B cell (primary cell): ENCODE measurements at regions not wholly inside any gene's neighbourhood (a gene's known extent, or its start where the extent isn't known, plus 50 kb on each side); places are given as distances from the start of the nearest gene placed in this dataset.

ENCODE experiments used
- ATAC-seq: fragments of 200-7000 bp; cut with Tn5 transposase; one replicate; pipeline ENCODE4 v1.10.0; 2021; ENCODE audit warnings: low read depth, mild to moderate bottlenecking, moderate number of reproducible peaks, moderate library complexity
- CTCF ChIA-PET: fragments of 350-600 bp; sonication (Branson Sonifier 250); formaldehyde crosslinking; loops from one replicate; lab custom pipeline; 2021; ENCODE audit warnings: antibody characterized with exemption, inconsistent platforms; lab: Charles Lee
- POLR2A ChIA-PET: fragments of 350-600 bp; sonication (Branson Sonifier 250); formaldehyde crosslinking; loops from one replicate; lab custom pipeline; 2021; ENCODE audit warnings: antibody characterized with exemption; lab: Charles Lee
- DNase-seq: peaks from one replicate; pipeline ENCODE4 v3.0.0; 2013
- H2AFZ ChIP-seq: 2 replicates; pipeline ENCODE4 v1.6.1; 2012; ENCODE audit warnings: mild to moderate bottlenecking, low read depth, low read length; ENCODE audit not compliant: insufficient read depth, poor library complexity, severe bottlenecking
- H3K27ac ChIP-seq, 2 donors: 1 replicate in 1 of 2; 2 replicates in 1 of 2; pipeline ENCODE4 v1.5.1; 2012 to 2013; ENCODE audit warnings: low read length in 2 of 2, mild to moderate bottlenecking in 2 of 2, moderate library complexity in 1 of 2
- H3K27me3 ChIP-seq, 4 experiments: fragments of 200-600 bp in 1 of 4; sonication (generic) in 1 of 4; replicated peaks in 1 of 4; 1 replicate in 2 of 4; 2 replicates in 2 of 4; pipeline versions ENCODE4 v1.6.1 to v1.7.0; 2013 to 2016; ENCODE audit warnings: low read length in 3 of 4, mild to moderate bottlenecking in 2 of 4, mixed read lengths in 1 of 4, moderate library complexity in 1 of 4; ENCODE audit not compliant: insufficient read depth in 4 of 4, control insufficient read depth in 3 of 4; ENCODE audit errors: control extremely low read depth in 1 of 4
- H3K36me3 ChIP-seq, 2 experiments: replicated peaks in 1 of 2; 1 replicate in 1 of 2; 2 replicates in 1 of 2; pipeline versions ENCODE4 v1.6.1 to v1.7.1; 2013; ENCODE audit warnings: low read length in 1 of 2; ENCODE audit not compliant: insufficient read depth in 2 of 2, control insufficient read depth in 1 of 2; ENCODE audit errors: control extremely low read depth in 1 of 2, extremely low read depth in 1 of 2
- H3K4me1 ChIP-seq, 2 donors: fragments of 200-600 bp in 1 of 2; sonication (generic) in 1 of 2; 1 replicate in 1 of 2; 2 replicates in 1 of 2; pipeline versions ENCODE4 v1.5.1 to v1.6.1; 2013 to 2017; ENCODE audit warnings: low read length in 2 of 2; ENCODE audit not compliant: control insufficient read depth in 2 of 2, insufficient read depth in 2 of 2
- H3K4me2 ChIP-seq: replicated peaks from 2 replicates; pipeline ENCODE3; 2012; ENCODE audit warnings: mild to moderate bottlenecking, low read depth, low read length; ENCODE audit not compliant: poor library complexity, severe bottlenecking
- H3K4me3 ChIP-seq, 5 experiments: fragments of 200-600 bp in 1 of 5; sonication (generic) in 1 of 5; 1 replicate in 3 of 5; 2 replicates in 2 of 5; pipeline versions ENCODE4 v1.5.1 to v1.7.0; 2011 to 2016; ENCODE audit warnings: low read length in 4 of 5, mild to moderate bottlenecking in 4 of 5, low read depth in 2 of 5, control low read depth in 1 of 5, moderate library complexity in 1 of 5; ENCODE audit not compliant: insufficient read depth in 1 of 5; ENCODE audit errors: control extremely low read depth in 1 of 5, extremely low read depth in 1 of 5
- H3K79me2 ChIP-seq: fragments of 200-600 bp; sonication (generic); one replicate; pipeline ENCODE4 v1.6.0; 2016; ENCODE audit warnings: low read length; ENCODE audit not compliant: control insufficient read depth, insufficient read depth
- H3K9ac ChIP-seq: fragments of 200-600 bp; sonication (generic); 2 replicates; pipeline ENCODE4 v1.6.1; 2017; ENCODE audit warnings: mild to moderate bottlenecking, low read length, moderate library complexity
- H3K9me3 ChIP-seq, 3 donors: one replicate each; pipeline versions ENCODE4 v1.6.1 to v1.7.1; 2013; ENCODE audit warnings: low read length in 2 of 3; ENCODE audit not compliant: control insufficient read depth in 2 of 3, insufficient read depth in 1 of 3; ENCODE audit errors: control extremely low read depth in 1 of 3
- H4K20me1 ChIP-seq: 2 replicates; pipeline ENCODE4 v1.6.0; 2012; ENCODE audit warnings: mild to moderate bottlenecking, low read length; ENCODE audit not compliant: insufficient read depth, control insufficient read depth, poor library complexity, severe bottlenecking
- H3K27ac Mint-ChIP-seq: one replicate; pipeline ENCODE4 v1.8.0; 2021; ENCODE audit warnings: mixed read lengths
- H3K27me3 Mint-ChIP-seq: one replicate; pipeline ENCODE4 v1.8.0; 2021; ENCODE audit warnings: mixed read lengths
- H3K4me1 Mint-ChIP-seq: one replicate; pipeline ENCODE4 v1.8.0; 2021; ENCODE audit warnings: mixed read lengths
- H3K4me3 Mint-ChIP-seq: one replicate; pipeline ENCODE4 v1.8.0; 2021; ENCODE audit warnings: mixed read lengths
- H3K9me3 Mint-ChIP-seq: one replicate; pipeline ENCODE4 v1.8.0; 2022; ENCODE audit warnings: mixed read lengths; ENCODE audit not compliant: insufficient read depth
- CTCF ChIP-seq: fragments of 200-600 bp; IDR thresholded peaks from one replicate; pipeline ENCODE4 v1.8.0; 2022; ENCODE audit warnings: antibody characterized with exemption, mild to moderate bottlenecking
- EZH2 ChIP-seq: IDR thresholded peaks from 2 replicates; pipeline ENCODE4 v1.6.1; 2012; ENCODE audit warnings: borderline replicate concordance, low read depth, mild to moderate bottlenecking, moderate library complexity, low read length; ENCODE audit not compliant: insufficient read depth, poor library complexity, severe bottlenecking
- WGBS: methylation state at CpG from one replicate; pipeline ENCODE4 v1.1.5; 2013; ENCODE audit warnings: missing lambda C conversion rate; ENCODE audit not compliant: insufficient coverage; 5-methylcytosine and 5-hydroxymethylcytosine counted together
- intact Hi-C: fragments of 100-400 bp; cut with micrococcal nuclease; formaldehyde crosslinking; loops from one replicate; pipeline ENCODE4 v1.10.0; 2022

GRCh38 chr20:50455656-50456451 is 54.3 kb upstream of the PTPN1 start:
- WGBS = 23% methylated on average over 12 of the region's 19 CpGs
- H3K4me3 ChIP-seq = no peak overlapping the region
- no peaks in the 10 kb centered on the region for H3K9me3 ChIP-seq
- no peak overlapping the region for H2AFZ ChIP-seq
- Mint-ChIP-seq H3K9me3 (no peaks in the 10 kb centered on the region), H3K27me3 (peaks cover 58% of the 10 kb centered on the region), H3K4me1 (peaks cover 8% of the 10 kb centered on the region), H3K27ac (no peak overlapping the region), H3K4me3 (no peak overlapping the region)
- no peak for DNase-seq
- H4K20me1 ChIP-seq = no peaks in the 10 kb centered on the region
- intact Hi-C loops = no loop called here
- no peaks in the 10 kb centered on the region for H3K36me3 ChIP-seq
- no peak for ATAC-seq
- no peak overlapping the region for H3K9ac ChIP-seq
- no peak overlapping the region for H3K27ac ChIP-seq
- H3K4me1 ChIP-seq = peaks cover 0 to 7% of the 10 kb centered on the region in 2 donors
- H3K4me2 ChIP-seq = no peak overlapping the region
- POLR2A ChIA-PET = no interaction called here
- H3K27me3 ChIP-seq = peaks cover 0 to 35% (median 4%) of the 10 kb centered on the region in 4 experiments
- H3K79me2 ChIP-seq = no peaks in the 10 kb centered on the region
- CTCF ChIA-PET = interaction anchor here (1.2 to 1.5 kb wide), 2 partner anchors 268 kb away, joined by 5 to 8 read pairs; no protein-coding TSS in a partner anchor
- TF ChIP-seq EZH2 = no peak
- no peak for TF ChIP-seq CTCF
